Left renal pelvis (tissue), 4 donors: ENCODE measurements at regions not wholly inside any gene's neighbourhood (a gene's known extent, or its start where the extent isn't known, plus 50 kb on each side); places are given as distances from the start of the nearest gene placed in this dataset.
"Not testable (repeated sequence)": the region's sequence is repeated elsewhere in the genome, so short reads cannot be mapped to it uniquely, and the experiment has no call there.

Experiments
- DNase-seq, 4 donors: peaks; one replicate each; pipeline ENCODE4 v3.0.0-alpha.2; 2013; ENCODE audit warnings: low read depth in 4 of 4, low spot score in 3 of 4

DNA sequence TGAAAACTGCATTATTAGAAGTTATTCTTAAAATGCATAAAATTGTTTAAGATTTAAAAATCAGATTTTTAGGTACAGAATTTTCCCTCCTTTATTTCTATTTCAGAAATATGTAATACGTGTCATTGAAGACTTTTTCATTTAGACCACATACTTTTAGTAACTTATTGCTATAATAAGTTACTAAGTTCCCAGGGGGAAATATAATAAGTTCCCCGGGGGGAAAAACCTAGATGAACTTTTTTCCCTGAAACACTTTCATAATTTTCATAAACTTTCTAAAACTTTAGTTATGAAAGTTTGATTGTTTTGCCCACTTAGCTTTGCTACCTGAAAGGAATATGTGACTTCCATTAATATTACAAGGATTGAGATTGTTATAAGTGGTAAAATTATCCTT, 1341.5 kb upstream of the IGFBP7 start:
- no peak for DNase-seq

- no peak for DNase-seq
Observed at GRCh38 chr4:58435871-58436270, 1325.7 kb upstream of the IGFBP7 start.

DNA sequence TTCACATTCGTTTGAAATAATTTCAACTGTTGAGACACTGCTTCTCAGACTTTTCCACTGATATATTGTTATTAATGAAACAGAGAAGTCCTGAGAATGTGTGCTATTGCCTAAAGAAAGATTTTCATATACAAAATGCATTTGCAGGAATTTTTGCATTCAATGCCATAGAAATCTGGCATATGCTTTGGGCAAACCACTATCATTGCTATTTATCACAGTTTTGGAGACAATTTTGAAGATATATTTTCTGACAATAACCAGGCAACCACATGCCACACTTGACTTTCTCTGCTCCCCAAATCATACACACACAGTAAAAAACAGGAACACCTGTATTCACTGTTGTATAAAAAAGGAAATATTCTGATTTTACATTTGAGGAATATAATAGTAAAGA, 1303.7 kb upstream of the IGFBP7 start:
- DNase-seq: no peak

DNA sequence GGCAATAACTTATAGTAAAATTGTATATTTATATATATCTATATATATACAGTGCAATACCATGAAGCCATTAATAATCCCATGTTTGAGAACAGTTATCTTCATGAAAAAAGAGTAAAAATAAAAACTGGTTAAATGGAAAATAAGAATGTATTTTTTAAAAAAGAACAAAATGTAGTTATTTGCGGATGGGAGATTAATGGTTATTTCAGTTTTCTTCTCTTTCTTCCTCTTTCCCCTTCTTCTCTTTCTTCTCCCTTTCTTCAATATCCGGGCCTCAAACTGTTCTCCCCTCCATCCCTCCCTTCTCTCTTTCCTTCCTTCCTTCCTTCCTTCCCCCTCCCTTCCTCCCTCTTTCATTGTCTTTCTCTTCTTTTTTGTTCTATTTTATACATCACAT, 1301.7 kb upstream of the IGFBP7 start:
- no peak for DNase-seq

- DNase-seq: no peak
Observed at GRCh38 chr4:58406762-58407161, 1296.6 kb upstream of the IGFBP7 start.

DNA sequence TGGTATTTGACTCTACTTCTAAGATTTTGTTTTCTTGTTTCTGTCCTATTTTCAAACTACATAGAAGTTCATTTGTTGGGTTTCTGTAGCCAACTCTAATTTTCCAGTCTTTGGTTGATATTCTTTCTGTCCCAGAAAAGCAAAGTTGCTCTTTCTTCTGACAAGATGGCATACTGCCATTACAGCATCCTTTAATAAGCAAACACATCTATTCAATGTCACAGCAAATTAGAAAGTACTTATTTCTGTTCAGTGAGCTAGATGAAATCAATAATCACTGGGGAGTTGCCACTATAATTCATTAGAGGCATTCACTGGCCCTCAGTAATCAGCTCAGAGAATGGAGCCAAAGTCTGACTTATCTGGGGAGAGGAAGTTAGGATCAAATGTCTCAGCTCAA, 1258.0 kb upstream of the IGFBP7 start:
- DNase-seq: no peak

- DNase-seq: no peak
Observed at GRCh38 chr4:58360354-58361133, 1250.4 kb upstream of the IGFBP7 start.

DNA sequence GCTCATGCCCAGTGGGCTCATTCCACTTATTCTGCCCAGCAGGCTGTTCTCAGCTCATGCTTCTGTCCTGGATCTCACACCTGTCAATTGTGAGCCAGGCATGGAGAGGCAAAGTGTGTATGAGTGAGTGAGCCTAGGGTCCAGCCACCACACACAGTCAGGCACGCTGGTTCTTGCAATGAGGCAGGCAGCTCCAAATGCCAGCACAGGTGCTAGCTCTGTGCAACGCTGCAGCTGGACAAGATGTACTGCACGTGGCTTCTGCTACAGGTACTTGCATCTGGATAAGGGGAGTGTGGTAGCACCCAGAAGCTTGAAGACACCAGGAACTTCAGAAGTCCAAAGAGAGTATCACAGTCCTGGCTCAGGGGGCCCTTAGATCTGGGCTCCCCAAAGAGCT, 1249.4 kb upstream of the IGFBP7 start:
- no peak for DNase-seq

GRCh38 chr4:58357947-58358346, 1247.8 kb upstream of the IGFBP7 start:
- no peak for DNase-seq

DNA sequence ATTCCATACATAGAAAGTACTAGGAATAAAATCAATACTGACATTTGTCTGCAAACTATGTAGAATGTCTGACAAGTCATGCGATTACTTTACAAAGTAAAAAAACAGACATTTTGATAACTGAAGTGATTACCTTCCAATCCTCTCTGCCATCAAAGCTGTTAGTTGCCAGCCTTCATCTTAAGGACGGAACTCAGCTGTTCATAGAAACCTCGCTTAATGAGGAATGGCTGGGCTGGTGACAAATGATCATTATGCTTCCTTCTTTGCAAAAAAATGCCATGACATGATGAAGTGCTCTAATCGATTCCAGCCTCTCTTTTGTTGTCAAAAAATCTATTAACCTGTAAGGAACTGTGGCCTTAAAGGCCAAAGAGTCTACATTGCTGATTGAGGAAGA, 1214.9 kb upstream of the IGFBP7 start:
- DNase-seq: no peak

- no peak for DNase-seq
Observed at GRCh38 chr4:58313444-58313843, 1203.3 kb upstream of the IGFBP7 start.

- no peak for DNase-seq
Observed at GRCh38 chr4:58303456-58303855, 1193.3 kb upstream of the IGFBP7 start.

GRCh38 chr4:58301376-58301999, 1191.3 kb upstream of the IGFBP7 start:
- DNase-seq: peak in 1 of 4 donors; percentile 4

DNA sequence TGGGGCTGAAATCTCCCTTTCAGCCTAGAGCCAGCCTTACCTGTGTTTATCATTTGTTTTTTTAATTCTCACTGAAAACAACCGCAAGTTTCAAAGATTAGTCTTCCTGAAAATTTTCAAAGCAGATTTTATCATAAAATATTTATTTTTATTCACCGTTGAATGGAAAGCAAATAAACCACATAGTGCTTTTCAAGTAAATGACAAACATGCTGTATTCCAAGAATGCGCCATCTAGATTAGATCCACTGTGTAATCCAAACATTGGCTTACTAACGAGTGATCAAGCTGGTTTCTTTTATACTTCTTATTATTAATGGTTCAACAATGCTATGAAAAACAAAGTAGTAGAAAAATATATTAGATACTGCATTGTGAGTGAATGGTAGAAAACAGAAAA, 1176.2 kb upstream of the IGFBP7 start:
- DNase-seq: no peak

DNA sequence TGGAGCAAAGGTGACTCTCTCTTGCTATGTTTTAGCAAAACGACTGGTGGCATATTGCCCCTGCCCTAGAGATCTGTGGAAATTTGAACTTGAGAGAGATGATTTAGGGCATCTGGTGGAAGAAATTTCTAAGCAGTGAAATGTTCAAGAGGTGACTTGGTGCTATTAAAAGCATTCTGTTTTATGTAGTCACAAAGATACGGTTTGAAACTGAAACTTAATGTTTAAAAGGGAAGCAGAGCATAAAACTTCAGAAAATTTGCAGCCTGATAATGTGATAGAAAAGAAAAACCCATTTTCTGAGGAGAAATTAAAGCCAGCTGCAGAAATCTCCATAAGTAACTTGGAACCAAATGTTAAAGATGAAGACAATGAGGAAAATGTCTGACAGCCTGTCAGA, 1170.7 kb upstream of the IGFBP7 start:
- not testable (repeated sequence) for DNase-seq

- DNase-seq: no peak
Observed at GRCh38 chr4:58275856-58276255, 1165.7 kb upstream of the IGFBP7 start.

DNA sequence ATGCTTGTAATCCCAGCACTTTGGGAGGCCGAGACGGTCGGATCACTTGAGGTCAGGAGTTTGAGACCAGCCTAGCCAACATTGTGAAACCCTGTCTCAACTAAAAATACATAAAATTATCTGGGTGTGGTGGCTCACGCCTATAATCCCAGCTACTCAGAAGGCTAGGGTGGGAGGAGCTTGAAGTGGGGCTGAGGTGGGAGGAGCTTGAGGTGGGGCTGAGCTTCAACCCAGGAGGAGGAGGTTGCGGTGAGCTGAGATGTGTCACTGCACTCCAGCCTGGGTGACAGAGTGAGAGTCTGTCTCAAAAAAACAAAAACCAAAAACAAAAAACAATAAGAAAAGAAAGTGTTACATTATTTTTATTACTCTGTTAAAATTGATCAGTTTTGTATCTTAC, 1164.4 kb upstream of the IGFBP7 start:
- DNase-seq: no peak

DNA sequence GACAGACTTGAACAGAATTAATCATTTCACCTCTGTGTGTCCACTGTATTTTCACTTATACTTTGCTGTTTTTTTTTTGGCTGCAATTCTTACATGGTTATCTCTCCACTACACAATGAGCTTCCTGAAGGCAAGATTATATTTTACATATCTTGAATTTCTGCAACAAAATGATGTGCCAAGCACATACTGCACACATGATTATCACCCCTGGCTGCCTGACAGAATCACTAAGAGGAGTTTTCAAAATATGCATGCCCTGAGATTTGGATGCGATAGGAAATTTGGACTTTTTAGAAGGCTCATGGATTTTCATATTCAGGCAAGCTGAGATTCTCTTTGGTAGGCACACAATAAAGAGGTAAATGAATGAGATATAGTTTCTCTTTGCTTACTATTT, 1162.1 kb upstream of the IGFBP7 start:
- no peak for DNase-seq

GRCh38 chr4:58265734-58266133, 1155.5 kb upstream of the IGFBP7 start:
- DNase-seq: no peak

- DNase-seq: no peak
Observed at GRCh38 chr4:58261526-58261925, 1151.3 kb upstream of the IGFBP7 start.

GRCh38 chr4:58254291-58254690, 1144.1 kb upstream of the IGFBP7 start:
- no peak for DNase-seq

DNA sequence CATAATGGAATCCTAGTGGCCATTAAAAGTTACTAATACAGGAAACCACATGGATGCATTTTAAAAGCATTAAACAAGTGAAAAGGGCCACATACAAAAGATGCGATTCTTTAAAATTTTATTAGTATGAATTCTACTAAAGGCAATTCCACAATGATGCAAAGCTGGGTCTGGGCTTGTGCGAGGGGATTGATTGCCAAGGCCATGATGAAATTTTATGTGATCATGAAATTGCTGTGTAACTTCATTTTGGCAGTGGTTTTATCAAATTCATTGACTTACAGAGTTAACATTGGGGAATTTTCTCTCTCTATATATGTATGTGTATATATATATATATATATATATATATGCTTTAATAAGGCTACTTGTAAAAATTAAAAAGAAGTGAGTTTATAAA, 1142.5 kb upstream of the IGFBP7 start:
- DNase-seq: no peak

DNA sequence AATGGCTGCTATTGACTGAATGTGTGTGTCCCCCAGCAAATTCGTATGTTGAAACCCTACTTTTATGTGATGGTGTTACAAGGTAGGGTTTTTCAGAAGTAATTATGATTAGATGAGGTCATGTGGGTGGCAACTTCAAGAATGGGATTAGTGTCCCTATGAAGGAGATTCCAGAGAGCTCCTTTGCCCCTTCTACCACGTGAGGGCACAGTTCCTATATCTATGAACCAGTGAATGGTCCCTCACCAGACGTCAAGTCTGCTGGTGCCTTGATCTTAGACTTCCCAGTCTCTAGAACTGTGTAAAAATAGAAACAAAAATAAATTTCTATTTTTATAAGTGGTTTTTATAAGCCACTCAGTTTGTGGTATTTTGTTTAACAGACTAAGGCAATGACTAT, 1137.6 kb upstream of the IGFBP7 start:
- DNase-seq: no peak
